ENCODE measurements at regions not wholly inside any gene's neighbourhood (a gene's known extent, or its start where the extent isn't known, plus 50 kb on each side); places are given as distances from the start of the nearest gene placed in this dataset.
"Not testable (repeated sequence)": the region's sequence is repeated elsewhere in the genome, so short reads cannot be mapped to it uniquely, and the experiment has no call there.

- no peak for DNase-seq
These were observed 136.1 kb upstream of the POGK start for GRCh38 chr1:166703141-166703540.

DNA sequence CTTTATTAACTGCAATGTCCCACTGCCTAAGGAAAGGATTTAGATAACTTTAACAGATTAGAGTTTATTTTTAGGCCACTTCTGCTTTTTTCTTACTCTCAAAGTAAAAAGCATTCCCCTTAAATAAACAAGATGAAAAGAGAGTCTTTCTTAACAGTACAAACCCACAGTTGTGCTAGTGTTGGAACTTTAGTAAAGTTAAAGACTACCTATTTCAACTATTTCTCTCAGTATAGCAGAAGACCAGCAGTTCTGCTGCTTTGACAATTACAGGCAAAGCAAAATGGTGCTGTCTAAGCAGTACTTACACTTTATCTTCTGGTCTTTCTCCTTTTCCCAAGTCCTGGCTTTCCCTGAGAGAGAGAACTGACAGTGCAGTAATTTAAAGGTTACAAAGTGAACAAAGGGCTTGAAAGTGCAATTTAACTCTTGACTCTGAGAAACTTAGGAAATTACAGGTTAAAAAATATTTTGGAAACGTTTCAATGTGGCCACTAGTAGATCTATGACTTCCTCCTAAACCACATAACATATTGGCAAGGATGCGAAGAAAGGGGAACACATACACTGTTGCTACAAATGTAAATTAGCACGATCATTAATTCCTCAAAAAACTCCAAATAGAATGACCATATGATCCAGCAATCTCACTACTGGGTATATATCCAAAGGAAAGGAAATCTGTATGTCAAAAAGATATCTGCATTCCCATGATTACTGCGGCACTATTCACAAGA lies 135.4 kb upstream of the POGK start:
- DNase-seq, result no peak

- no peak for DNase-seq
These were observed 133.6 kb upstream of the POGK start for GRCh38 chr1:166705376-166706289.

DNA sequence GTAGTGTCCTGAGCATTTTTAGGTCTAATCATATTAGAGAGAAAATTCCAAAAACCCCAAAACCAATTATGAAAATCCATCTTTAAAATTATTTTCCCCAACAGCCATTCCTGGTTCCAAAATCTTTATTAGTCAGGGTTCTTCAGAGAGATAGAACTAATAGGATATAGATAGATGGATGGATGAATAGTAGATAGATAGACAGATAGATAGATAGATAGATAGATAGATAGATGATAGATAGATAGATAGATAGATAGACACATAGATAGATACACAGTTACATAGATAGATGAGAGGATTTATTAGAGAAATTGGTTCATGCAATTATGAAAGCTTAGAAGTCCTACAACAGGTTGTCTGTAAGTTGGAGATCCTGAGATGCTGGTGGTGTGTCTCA lies 122.7 kb upstream of the POGK start:
- DNase-seq, result no peak

DNA sequence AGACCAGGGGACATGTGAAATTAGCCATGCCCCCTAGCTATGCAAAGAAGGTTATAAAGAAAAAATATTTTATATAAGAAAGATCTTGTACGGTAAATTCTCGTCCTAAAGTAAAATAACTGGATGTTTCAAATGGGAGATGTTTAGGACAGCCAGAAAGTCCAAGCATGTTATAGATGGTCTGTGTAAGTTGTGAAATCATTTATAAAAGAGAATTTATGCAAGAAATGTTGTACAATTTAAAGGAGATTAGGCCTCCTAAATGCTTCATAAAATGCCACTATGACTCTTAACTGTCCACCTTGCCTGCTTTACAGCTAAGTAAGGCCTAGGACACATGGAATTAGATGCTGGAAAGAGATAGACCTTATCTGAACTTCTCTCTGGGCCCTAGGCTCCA lies 118.1 kb upstream of the POGK start:
- no peak for DNase-seq

DNA sequence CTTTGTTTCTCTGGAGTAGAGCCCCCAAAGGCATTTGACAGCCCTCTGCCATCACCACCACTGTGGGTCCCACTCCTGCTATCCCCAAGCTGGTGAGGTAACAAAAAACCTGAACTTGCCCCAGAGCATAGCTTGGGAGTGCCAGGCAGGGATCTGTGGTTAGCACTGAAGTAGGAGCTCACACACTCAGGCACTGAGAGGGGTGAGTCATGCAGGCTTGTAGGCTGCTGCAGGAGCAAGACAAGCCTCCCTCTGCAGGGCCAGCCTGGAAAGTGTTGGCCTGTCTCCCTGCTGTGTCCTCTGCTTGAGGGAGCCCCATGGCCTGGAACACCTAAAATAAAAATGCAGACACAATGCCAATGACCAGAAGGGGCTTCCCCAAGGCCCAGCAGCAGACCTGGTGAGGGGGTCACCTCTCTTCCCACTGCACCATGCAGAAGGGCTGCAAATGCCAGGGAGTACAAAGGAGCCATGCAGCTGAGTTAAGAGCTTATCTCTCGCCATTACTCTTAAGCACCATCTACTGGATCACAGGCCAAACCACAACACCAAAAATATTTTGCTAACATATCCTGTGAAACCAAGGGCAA lies 108.9 kb upstream of the POGK start:
- no peak for DNase-seq

DNA sequence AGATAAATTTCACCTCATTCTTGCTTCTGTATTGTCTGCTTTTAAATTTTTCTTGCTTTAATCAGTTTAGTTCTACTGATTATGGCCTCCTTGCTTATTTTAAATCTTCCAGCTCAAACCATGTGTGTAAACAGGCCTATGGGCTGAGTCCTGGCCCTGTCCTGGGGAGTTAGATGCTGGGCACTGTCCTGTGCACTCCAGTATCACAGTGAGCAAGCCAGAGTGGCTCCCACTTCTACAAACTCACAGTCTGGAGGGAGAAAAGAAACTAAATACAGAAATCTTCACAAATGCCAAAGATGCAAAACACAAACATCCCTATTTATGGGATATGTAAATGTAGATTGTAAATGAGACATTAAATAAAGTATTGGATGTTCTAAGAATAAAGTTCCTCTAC lies 101.1 kb upstream of the POGK start:
- DNase-seq, result no peak

GRCh38 chr1:166738873-166739272 lies 100.4 kb upstream of the POGK start:
- no peak for DNase-seq

DNA sequence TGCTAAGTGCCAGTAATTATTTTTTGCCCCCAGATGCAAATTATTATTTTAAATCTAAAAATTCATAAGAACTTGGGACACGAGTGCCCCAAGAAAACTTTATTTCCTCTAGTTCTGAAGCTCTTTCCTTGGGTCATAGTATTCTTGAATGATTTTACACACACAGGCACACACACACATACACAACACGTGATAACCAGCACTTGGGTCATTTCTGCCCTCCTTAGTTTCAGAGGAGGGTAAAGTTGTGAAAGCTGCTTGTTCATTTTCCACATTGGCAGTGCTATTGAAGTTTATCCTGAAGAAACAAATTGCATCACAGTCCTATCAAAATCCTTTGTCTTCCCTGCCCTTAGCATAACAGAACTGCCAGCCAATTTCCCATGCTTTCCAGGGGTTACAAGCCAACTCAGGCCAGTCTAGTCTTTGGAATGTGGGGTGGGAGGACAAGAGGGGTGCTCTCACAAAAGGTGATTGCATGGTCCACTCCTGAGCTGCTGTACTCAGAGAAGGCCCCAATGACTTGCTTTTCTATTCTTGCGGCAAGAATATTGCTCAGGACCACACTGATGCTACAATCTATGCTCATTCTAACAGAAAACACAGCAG lies 98.5 kb upstream of the POGK start:
- no peak for DNase-seq

- no peak for DNase-seq
These were observed 76.0 kb upstream of the POGK start for GRCh38 chr1:166763318-166763717.

DNA sequence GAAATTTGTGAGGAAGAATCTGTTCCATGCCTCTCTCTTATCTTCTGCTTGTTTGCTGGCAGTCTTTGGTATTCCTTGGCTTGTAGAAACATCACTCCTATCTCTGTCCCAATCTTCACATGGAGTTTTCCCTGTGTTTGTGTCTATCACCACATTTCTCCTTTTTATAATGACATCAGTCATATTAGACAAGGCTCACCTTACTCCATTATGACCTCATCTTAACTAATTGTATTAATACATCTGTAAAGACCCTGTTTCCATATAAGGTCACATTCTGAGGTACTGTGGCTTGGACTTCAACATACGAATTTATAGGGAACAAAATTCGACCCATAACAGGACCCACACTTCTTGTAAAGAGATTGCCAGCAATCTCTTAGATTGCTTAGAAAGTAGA lies 72.3 kb upstream of the POGK start:
- no peak for DNase-seq

- DNase-seq, result not testable (repeated sequence)
These were observed 54.6 kb upstream of the POGK start for GRCh38 chr1:166784646-166785045.

- DNase-seq, result no peak
These were observed 53.3 kb upstream of the POGK start for GRCh38 chr1:166785987-166786386.

DNA sequence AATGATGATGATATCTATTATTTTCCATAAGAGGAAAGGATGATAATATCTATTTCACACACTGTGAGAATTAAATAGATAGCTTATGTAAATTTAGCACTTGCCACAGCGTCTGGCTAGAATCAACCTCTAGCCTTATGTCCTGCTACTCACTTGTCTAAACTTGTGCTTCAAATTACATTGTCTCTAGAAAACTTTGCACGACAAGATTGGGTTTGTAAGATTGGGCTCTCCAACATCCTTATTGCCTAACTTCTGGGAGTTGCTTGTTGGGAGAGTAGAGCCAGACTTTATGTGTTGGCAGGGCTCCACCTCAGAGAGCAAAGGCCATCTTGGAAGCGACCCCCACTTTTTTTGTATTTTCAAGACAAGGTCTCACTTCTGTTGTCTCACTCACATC lies 50.0 kb upstream of the POGK start:
- no peak for DNase-seq

All from activated CD4-positive, alpha-beta T cell treated with anti-CD3 and anti-CD28 coated beads, Interleukin-10, Interleukin-2, amounts not matched to agents 100 ng/mL and 50 ng/mL, durations not matched to agents 16 hours and 8 hours (primary cell).